ENCODE measurements at regions not wholly inside any gene's neighbourhood (a gene's known extent, or its start where the extent isn't known, plus 50 kb on each side); places are given as distances from the start of the nearest gene placed in this dataset.

DNA sequence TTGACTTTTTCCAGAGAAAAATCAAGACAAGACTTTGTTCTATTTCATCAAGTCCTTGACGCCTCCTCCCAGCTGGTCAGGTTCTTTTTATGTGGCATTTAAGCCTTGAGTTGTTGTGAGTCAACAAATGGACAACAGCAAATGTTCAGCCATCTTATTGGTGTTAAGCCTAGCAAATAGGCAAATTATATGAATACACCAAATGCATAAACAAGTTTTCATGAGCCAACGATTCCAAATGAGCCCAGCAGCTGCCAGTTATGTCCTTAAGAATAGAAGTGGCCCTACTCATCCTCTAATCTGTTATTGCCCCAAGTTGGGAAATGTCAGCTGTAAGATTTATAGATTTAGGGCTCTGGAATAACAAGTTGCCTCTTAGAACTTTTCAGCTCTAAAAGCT, 312.0 kb downstream of the SOX4 start:
- no peaks in the 10 kb centered on the region for H3K36me3 Mint-ChIP-seq
- no peak for ATAC-seq
- H3K9me3 Mint-ChIP-seq = peaks cover 6% of the 10 kb centered on the region

DNA sequence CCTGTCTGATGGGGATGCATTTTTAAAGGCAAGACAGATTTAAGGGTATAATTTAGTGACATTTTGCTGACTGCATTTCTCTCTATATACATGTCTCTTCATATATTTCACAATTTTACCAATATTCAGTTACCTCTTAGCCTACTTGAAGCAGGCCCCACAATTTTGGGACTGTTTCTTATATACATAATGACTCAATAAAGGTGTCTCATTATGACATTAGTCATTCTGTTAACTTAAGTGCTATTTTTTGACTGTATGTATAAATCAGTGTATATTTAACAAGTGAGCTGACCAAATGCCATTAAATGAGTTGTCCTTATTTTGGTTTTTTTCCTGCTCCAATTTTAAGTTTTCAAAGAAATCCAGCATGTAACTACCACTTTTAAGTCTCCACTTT, 313.3 kb downstream of the SOX4 start:
- no peak for DNase-seq (ENCODE audit: low spot score in 2 of 2)
- Mint-ChIP-seq H3K4me1 (no peaks in the 10 kb centered on the region), H3K4me3 (no peak overlapping the region), H3K27ac (no peak overlapping the region), H3K9me3 (peaks cover 6% of the 10 kb centered on the region), H3K36me3 (no peaks in the 10 kb centered on the region)
- no peak for ATAC-seq

More for the DNA sequence above, 312.0 kb downstream of the SOX4 start:
- DNase-seq (ENCODE audit: low spot score in 2 of 2) = no peak
- Mint-ChIP-seq H3K4me3 (no peak overlapping the region), H3K27ac (no peak overlapping the region), H3K4me1 (no peaks in the 10 kb centered on the region)

DNA sequence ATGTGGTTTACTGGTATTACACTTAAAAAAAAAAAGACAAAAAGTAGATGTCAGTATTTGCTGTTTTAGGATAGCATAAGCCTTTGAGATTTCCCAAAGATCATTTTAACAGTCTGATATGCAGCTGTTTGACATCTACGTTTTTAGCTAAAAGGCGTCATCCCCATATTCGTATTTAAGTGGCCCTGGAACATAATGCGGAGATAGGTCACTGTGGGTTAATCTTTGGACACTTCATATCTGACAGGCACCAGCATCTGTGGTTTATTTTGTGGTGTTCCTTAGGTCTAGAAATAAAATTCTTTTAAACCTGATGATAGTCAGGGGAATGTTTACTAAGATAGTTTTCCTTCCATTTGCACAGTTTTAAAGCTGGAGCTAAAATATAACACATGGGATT, 313.7 kb downstream of the SOX4 start:
- H3K9me3 Mint-ChIP-seq = peaks cover 6% of the 10 kb centered on the region
- no peaks in the 10 kb centered on the region for H3K4me1 Mint-ChIP-seq
- no peak overlapping the region for H3K4me3 Mint-ChIP-seq
- ATAC-seq (no peak), DNase-seq (ENCODE audit: low spot score in 2 of 2) (no peak)
- no peak overlapping the region for H3K27ac Mint-ChIP-seq
- H3K36me3 Mint-ChIP-seq = no peaks in the 10 kb centered on the region

DNA sequence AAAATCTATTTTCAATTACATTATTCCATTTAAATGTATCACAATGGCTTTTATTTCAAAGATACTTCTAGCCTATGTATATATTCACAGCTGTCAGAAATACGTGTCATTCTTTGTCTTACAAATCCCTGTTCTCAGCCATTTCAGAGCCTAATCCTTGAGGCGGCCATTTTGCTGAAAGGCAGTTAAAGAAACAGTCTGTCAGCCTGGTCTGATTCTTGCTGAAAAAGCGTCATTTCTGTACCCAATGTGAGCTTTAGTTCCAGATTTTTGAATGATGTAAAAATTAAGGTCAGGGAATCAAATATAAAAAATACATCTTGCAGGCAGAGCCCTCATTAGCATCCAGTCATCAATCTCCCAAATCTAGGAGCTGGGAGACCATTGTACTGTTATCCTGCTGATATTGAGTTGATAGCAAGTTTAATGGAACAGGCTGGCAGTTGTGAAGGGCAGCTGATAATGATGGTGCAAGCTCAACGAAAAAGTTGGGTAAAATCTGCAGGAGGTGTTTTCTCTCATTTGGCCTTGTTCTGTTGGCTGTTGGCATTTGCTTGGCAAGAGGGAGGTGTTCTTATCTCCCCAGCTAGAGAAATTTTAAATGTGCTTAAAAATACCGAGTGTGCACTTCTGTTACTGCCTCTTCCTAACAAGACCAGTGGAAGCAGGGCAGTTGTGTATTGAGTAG, 314.8 kb downstream of the SOX4 start:
- ATAC-seq (no peak), DNase-seq (ENCODE audit: low spot score in 2 of 2) (no peak)
- Mint-ChIP-seq H3K27ac (no peak overlapping the region), H3K4me3 (no peak overlapping the region), H3K4me1 (no peaks in the 10 kb centered on the region), H3K36me3 (no peaks in the 10 kb centered on the region), H3K9me3 (peaks cover 6% of the 10 kb centered on the region)

DNA sequence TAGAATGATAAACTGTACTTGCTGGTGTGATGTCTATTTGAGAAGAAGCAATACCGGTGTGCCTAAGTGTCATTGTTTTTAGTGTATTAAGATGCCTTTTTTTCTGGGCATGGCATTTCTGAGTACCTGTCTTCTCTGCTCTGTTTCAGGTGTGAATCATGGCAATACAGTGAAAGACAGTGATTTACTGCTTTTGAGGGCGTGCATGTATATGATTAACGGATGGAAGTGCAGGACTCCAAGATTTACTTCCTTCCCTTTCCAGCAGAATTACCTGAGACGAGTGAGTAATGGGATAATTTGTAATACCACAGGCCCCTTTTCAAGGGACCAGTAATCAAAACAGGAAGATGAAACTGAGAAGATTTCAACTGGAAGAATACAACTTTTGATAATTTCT, 315.8 kb downstream of the SOX4 start:
- Mint-ChIP-seq H3K4me3 (no peak overlapping the region), H3K27ac (no peak overlapping the region), H3K9me3 (peaks cover 2% of the 10 kb centered on the region), H3K4me1 (no peaks in the 10 kb centered on the region), H3K36me3 (no peaks in the 10 kb centered on the region)
- ATAC-seq (no peak), DNase-seq (ENCODE audit: low spot score in 2 of 2) (no peak)

DNA sequence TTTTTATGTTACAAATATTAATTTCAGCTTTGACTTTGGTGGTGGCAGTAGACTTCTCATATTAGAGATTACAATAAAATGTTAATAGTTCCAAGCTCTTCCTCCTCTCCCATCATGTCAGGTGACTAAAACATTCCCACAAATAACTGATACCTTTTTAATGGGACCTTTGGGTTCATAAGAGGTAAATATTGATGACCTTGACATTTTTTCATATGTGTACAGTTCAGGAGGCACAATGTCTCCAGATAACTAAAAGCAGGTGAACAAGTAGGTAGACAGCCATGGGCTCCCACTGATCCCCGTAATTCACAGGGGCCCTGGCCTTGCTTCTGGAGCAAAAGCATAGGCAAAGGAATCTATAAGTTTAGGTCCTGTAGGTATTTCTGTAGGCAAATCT, 317.7 kb downstream of the SOX4 start:
- Mint-ChIP-seq H3K36me3 (no peaks in the 10 kb centered on the region), H3K9me3 (peaks cover 2% of the 10 kb centered on the region), H3K4me1 (no peaks in the 10 kb centered on the region), H3K27ac (no peak overlapping the region), H3K4me3 (no peak overlapping the region)
- DNase-seq (ENCODE audit: low spot score in 2 of 2) (no peak), ATAC-seq (no peak)

DNA sequence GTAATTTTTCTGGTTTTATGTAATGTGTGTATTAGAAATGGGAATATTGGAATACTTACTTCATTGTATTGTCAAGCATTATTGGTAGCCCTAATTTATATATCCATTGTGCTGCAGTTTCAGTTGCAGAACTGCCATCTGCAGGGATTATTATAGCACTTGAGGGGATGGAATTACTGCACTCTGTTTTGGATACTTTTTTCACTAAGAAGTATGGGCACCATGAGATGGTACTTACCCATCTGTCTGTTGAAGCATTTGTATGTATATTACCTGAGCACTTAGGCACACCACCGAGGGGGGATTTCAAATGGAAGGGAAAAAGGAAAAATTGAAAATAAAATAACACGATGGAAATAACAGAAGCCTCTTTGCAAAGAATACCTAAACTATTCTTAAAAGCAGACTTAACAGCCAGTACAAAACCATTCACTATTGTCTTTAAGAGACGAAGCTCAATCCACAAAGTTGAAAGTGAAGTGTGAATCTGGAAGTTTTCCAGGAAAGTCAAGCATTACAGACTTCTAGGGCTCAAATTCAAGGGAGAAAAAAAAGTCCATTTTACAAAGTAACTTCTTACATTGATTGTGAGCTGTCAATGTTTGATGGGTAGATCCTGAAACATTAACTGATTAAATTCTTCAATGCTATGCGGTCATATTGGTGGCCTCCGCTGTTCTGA, 318.7 kb downstream of the SOX4 start:
- H3K36me3 Mint-ChIP-seq = no peaks in the 10 kb centered on the region
- no peak overlapping the region for H3K27ac Mint-ChIP-seq
- H3K4me3 Mint-ChIP-seq = no peak overlapping the region
- DNase-seq (ENCODE audit: low spot score in 2 of 2) (no peak), ATAC-seq (no peak)
- H3K9me3 Mint-ChIP-seq = peaks cover 2% of the 10 kb centered on the region
- H3K4me1 Mint-ChIP-seq = no peaks in the 10 kb centered on the region

DNA sequence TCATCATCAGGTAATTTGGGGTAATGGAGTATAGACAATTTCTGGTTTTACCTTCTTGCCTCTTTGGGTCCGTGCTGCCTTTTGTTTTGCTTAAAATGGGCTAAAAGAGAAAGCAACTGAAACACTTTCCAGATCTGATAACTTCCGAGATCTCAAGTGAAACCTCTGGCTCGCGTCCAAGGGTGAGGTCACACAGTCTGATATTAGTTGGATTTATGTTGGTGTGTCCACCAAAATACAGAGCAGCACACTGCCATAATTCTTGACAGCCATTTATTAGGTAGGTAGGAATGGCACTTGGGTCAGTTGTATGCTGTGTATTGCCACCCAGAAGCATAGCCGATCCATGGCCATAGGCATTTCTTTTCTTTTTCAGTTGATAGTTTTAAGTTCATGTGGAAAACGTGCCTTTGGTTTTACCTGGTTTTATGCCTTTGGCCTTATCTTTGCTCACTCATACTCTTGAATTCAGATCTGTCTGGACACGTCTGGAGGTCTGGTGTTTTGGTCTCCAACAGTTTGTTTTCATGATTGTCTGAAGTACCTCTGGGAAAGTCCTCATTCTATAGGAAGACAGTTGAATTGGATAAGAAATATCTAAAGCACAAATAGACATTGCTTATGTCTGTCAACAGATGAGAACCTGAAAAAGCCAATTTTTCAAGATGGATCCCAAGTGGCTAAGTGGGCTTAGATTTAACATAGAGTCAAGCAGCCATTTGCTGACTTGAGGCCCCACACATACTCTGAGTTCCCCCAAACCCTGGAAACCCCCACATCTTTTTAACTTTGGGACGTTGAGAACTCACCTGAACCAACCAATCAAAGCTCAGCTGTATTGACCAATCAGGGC, 320.8 kb downstream of the SOX4 start:
- Mint-ChIP-seq H3K9me3 (peaks cover 1% of the 10 kb centered on the region), H3K36me3 (no peaks in the 10 kb centered on the region), H3K4me1 (no peaks in the 10 kb centered on the region), H3K4me3 (no peak overlapping the region), H3K27ac (no peak overlapping the region)
- ATAC-seq = no peak
- DNase-seq (ENCODE audit: low spot score in 2 of 2) = no peak

DNA sequence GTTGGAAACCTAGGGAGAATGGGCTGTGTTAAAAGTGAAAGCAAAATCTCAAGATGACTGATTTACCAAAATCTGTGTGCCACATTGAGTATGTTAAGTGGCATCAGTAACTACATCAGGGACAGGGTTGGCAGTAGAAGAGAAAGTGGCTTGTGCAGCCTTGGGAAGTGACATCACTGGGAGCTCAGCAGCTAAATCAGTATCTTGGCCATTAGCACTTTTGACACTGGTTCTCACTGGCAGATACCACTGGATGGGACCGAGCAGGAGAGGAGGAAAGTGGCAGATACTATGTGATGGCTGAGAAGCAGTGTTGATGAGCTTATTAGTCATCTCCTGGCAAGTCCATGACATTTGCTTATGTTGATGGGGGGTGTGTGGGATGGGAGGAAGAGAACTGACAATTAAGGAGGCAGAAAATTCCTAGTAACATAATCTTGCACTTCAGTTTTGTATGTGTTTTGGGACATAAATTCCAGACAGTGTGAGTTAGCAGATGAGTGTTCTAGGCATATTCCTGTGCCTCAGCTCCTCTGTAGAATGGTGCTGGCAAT, 322.2 kb downstream of the SOX4 start:
- H3K36me3 Mint-ChIP-seq = no peaks in the 10 kb centered on the region
- DNase-seq (ENCODE audit: low spot score in 2 of 2) = no peak
- H3K9me3 Mint-ChIP-seq = no peaks in the 10 kb centered on the region
- no peak for ATAC-seq
- no peak overlapping the region for H3K4me3 Mint-ChIP-seq
- no peak overlapping the region for H3K27ac Mint-ChIP-seq
- no peaks in the 10 kb centered on the region for H3K4me1 Mint-ChIP-seq

DNA sequence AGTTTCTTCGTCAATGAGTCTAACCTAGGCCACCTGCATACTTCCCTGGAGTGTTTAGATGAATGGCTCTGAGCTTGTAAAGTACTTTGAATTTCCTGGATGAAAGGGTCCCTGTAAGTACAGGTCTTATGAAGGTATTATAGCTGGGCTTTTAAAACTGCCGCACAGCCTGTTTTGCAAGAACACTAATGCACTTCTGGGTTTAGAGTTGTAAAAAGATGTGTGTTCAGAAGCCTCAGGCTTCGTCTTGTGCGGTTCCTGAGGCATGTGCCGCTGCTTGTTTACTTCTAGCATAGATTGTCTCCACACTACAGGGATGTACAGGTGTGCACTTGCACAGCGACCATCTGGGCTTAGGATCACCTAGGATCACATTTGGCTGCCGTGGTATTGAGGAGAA, 324.5 kb downstream of the SOX4 start:
- Mint-ChIP-seq H3K4me3 (no peak overlapping the region), H3K27ac (no peak overlapping the region), H3K9me3 (no peaks in the 10 kb centered on the region), H3K36me3 (no peaks in the 10 kb centered on the region), H3K4me1 (no peaks in the 10 kb centered on the region)
- ATAC-seq (no peak), DNase-seq (ENCODE audit: low spot score in 2 of 2) (no peak)

DNA sequence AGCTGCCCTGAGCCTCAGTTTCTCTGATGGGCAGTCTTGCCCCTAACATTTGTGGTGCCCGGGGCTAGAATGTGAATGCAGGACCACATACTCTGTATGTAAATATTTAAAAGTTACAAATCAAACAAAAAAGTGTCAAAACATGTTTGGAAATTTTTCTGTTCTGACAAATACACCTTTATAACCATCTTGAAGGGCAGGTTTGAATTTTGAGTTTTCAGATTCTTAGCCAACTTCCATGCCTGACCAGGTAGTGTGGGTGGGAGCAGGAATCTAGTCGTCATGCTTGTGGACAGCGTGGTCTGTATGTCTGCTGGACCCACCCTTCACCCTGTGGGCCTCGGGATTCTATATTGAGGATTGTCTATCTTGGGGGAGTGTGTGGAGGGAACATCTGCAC, 325.1 kb downstream of the SOX4 start:
- H3K27ac Mint-ChIP-seq = no peak overlapping the region
- no peaks in the 10 kb centered on the region for H3K36me3 Mint-ChIP-seq
- DNase-seq (ENCODE audit: low spot score in 2 of 2) = no peak

DNA sequence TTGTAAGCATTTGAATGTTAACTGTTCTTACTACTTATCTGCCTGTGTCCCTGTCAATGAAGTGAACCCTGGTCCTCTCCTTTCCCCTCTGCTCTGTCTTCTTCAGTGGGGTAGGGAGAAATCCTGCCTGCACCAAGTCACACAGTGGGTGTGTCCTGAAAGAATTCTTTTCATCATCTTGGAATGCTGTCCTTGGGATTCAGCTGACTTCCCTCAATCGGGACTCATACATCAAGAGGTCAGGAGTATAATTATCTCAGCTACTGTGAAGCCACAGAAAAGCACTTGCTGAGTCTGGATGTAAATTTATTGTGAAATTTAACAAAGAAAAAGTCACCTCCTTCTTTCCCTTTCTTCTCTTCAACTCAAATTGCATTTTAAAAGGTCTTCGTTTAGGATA, 328.5 kb downstream of the SOX4 start:
- Mint-ChIP-seq H3K4me3 (no peak overlapping the region), H3K9me3 (no peaks in the 10 kb centered on the region), H3K36me3 (no peaks in the 10 kb centered on the region), H3K27ac (no peak overlapping the region), H3K4me1 (no peaks in the 10 kb centered on the region)
- DNase-seq (ENCODE audit: low spot score in 2 of 2) (no peak), ATAC-seq (no peak)

More for the DNA sequence above, 325.1 kb downstream of the SOX4 start:
- Mint-ChIP-seq H3K4me3 (no peak overlapping the region), H3K9me3 (no peaks in the 10 kb centered on the region), H3K4me1 (no peaks in the 10 kb centered on the region)
- no peak for ATAC-seq

DNA sequence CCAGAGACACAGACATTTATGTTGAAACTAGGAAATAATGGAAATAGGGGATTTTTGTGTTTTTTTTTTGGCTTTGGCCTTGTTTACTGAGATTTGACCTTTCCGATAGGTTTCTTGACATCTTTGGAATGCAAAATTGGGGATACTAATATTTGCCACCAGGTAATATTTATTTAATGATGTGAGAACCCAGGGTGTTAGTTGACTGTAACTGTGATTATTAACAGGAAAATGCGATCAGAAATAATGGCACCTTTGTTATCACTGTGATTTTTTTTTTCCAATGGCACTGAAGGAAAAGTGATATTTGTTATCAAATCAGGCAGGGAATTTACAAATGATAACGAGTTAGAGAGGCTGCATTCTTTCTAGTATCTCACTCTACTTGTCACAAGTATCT, 330.5 kb downstream of the SOX4 start:
- no peaks in the 10 kb centered on the region for H3K36me3 Mint-ChIP-seq
- no peak overlapping the region for H3K4me3 Mint-ChIP-seq
- H3K9me3 Mint-ChIP-seq = no peaks in the 10 kb centered on the region
- no peaks in the 10 kb centered on the region for H3K4me1 Mint-ChIP-seq
- ATAC-seq (no peak), DNase-seq (ENCODE audit: low spot score in 2 of 2) (no peak)
- no peak overlapping the region for H3K27ac Mint-ChIP-seq

DNA sequence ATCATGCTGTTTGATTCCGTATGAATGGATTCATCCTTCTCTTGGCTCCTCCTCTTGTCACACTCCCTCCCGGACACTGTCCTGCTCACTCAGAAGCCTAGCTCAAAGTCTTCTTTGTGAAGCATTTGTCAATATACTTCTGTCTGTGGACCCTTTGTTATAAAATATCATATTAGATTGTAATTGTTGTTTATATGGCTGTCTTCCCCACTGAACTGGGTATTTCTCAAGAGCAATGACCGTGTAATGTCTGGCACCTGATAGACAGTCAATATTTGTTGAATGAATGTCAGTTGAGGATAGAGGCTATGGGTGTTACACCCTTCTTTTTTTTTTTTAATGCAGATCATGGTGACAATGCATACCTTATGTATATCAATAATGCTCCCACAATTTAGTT, 335.3 kb downstream of the SOX4 start:
- H3K4me3 Mint-ChIP-seq = no peak overlapping the region
- H3K9me3 Mint-ChIP-seq = peaks cover 9% of the 10 kb centered on the region
- no peaks in the 10 kb centered on the region for H3K4me1 Mint-ChIP-seq
- no peaks in the 10 kb centered on the region for H3K36me3 Mint-ChIP-seq
- ATAC-seq = no peak
- H3K27ac Mint-ChIP-seq = no peak overlapping the region
- DNase-seq (ENCODE audit: low spot score in 2 of 2) = no peak

DNA sequence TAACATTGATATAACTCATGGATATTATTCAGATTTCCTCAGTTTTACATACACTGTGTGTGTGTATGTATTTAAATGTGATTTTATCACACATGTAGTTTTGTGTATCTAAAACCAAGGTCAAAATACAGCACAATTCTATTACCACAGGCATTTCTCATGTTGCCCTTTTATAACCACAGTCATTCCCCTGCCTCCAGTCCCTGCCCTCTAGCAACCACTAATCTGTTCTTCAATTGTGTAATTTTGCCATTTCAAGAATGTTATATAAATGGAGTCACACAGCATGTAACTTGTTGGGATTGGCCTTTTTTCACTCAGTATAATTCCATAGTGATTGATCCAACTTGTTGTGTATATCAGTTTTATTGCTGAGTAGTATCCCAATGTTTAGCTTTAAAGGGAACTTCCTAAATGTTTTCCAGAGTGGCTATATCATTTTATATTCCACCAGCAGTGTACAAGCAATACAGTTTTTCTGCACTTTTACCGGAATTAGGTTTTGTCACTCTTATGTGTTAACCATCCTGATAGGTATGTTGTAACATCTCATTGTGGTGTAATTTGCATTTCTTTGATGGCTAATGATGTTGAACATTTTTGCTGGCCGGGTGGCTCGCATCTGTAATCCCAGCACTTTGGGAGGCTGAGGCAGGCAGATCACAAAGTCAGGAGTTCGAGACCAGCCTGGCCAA, 338.2 kb downstream of the SOX4 start:
- no peaks in the 10 kb centered on the region for H3K4me1 Mint-ChIP-seq
- peaks cover 16% of the 10 kb centered on the region for H3K9me3 Mint-ChIP-seq
- ATAC-seq = no peak
- no peak overlapping the region for H3K4me3 Mint-ChIP-seq
- DNase-seq (ENCODE audit: low spot score in 2 of 2) = no peak
- no peak overlapping the region for H3K27ac Mint-ChIP-seq
- no peaks in the 10 kb centered on the region for H3K36me3 Mint-ChIP-seq
